ENCODE measurements at regions not wholly inside any gene's neighbourhood (a gene's known extent, or its start where the extent isn't known, plus 50 kb on each side); places are given as distances from the start of the nearest gene placed in this dataset.

DNA sequence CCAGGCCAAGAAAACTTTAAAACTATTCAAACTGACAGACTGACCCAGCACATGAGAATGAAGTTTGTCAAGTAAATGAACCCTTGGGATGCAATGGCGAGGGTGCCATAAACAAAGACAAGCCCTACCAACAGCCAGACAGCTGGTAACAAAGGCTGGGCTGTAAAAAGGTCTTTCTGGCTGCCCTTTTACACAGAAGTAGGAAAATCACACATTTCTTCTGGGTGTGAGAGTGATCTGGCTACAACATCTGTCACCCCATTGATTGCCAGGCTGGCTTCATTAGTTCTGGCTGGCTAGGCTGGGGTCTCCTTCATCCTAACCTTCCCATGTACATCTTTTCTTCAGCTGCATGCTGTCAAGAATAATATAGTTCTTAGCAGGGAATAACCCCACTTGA, 83.6 kb upstream of the FOXD3 start:
- Histone ChIP-seq H3K9me3 (ENCODE audit: control insufficient read depth, low read length) (no peaks in the 10 kb centered on the region), H3K36me3 (ENCODE audit: control insufficient read depth, insufficient read depth, low read length) (no peaks in the 10 kb centered on the region), H3K4me3 (ENCODE audit: extremely low read depth, insufficient read depth, low read length, poor library complexity, severe bottlenecking) (no peak overlapping the region), H3K27ac (ENCODE audit: low read depth, low read length, severe bottlenecking) (no peak overlapping the region), H3K4me1 (ENCODE audit: control insufficient read depth, insufficient read depth, low read length, poor library complexity, severe bottlenecking) (no peaks in the 10 kb centered on the region)
- 83 to 89% methylated on average over 1 of the region's 1 CpG for WGBS, 2 experiments (ENCODE audit: insufficient coverage in 2 of 2)

DNA sequence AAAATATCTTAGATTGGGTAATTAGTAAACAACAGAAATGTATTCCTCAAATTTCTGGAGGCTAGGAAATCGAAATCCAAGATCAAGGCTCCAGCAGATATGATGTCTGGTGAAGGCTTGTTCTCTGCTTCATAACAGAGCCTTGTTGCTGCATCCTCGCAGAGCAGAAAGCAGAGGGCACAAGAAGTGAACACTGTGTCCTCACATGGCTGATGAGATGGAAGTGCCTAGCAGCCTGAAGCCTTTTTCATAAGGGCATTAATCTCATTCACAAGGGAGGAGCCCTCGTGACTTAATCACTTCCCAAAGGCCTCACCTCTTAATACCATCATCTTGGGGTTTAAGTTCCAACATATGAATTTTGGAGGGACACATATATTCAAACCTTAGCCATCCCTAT, 77.2 kb upstream of the FOXD3 start:
- no peaks in the 10 kb centered on the region for H3K4me1 ChIP-seq (ENCODE audit: control insufficient read depth, insufficient read depth, low read length, poor library complexity, severe bottlenecking)
- 73% methylated on average over 2 of the region's 3 CpGs; no CpG with 5 or more reads in 1 of the 2 experiments for WGBS, 2 experiments (ENCODE audit: insufficient coverage in 2 of 2)
- H3K9me3 ChIP-seq (ENCODE audit: control insufficient read depth, low read length) = no peaks in the 10 kb centered on the region
- H3K4me3 ChIP-seq (ENCODE audit: extremely low read depth, insufficient read depth, low read length, poor library complexity, severe bottlenecking) = no peak overlapping the region
- H3K36me3 ChIP-seq (ENCODE audit: control insufficient read depth, insufficient read depth, low read length) = no peaks in the 10 kb centered on the region
- H3K27ac ChIP-seq (ENCODE audit: low read depth, low read length, severe bottlenecking) = no peak overlapping the region

DNA sequence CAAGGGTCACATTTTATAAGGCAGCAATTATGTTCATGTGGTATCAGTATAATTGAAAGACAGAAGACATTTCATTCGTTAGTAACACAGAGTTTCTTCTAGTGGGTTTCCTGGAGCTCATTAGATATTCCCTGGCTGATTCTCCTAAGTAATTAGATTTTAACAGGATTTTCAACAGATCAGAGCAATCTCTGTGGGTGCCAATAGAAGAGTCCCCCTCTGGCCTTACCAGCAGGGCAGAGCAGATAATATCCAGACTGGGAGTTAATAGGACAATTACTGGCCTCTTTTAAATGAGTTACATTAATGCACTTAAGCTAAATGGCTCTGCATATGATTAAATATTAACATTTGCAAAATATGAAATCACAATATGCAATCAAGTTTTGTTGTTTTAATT, 74.2 kb upstream of the FOXD3 start:
- Histone ChIP-seq H3K27ac (ENCODE audit: low read depth, low read length, severe bottlenecking) (no peak overlapping the region), H3K36me3 (ENCODE audit: control insufficient read depth, insufficient read depth, low read length) (no peaks in the 10 kb centered on the region), H3K4me1 (ENCODE audit: control insufficient read depth, insufficient read depth, low read length, poor library complexity, severe bottlenecking) (no peaks in the 10 kb centered on the region), H3K4me3 (ENCODE audit: extremely low read depth, insufficient read depth, low read length, poor library complexity, severe bottlenecking) (no peak overlapping the region), H3K9me3 (ENCODE audit: control insufficient read depth, low read length) (no peaks in the 10 kb centered on the region)
- WGBS, 2 experiments (ENCODE audit: insufficient coverage in 2 of 2) = 100% methylated on average over 1 of the region's 1 CpG; no CpG with 5 or more reads in 1 of the 2 experiments

DNA sequence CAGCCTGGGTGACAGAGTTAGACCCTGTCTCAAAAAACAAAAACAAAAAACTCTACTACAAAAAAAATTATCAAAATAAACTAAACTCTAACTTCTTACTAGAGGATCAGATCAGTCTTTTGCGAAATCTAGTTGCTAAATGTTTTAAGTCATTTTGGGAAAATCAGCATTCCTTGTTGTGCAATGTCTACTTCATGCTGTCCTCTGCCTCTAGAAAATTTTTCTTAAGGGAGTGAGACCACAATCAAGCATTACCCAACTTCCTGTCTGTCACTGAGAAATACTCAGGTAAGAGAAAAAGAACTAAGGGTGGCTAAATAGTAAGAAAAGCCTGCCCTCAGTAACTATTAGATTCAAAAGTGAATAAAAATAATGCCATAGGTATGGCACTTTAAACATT, 67.2 kb upstream of the FOXD3 start:
- Histone ChIP-seq H3K9me3 (ENCODE audit: control insufficient read depth, low read length) (no peaks in the 10 kb centered on the region), H3K27ac (ENCODE audit: low read depth, low read length, severe bottlenecking) (no peak overlapping the region), H3K36me3 (ENCODE audit: control insufficient read depth, insufficient read depth, low read length) (no peaks in the 10 kb centered on the region), H3K4me1 (ENCODE audit: control insufficient read depth, insufficient read depth, low read length, poor library complexity, severe bottlenecking) (no peaks in the 10 kb centered on the region), H3K4me3 (ENCODE audit: extremely low read depth, insufficient read depth, low read length, poor library complexity, severe bottlenecking) (no peak overlapping the region)
- WGBS, 2 experiments (ENCODE audit: insufficient coverage in 2 of 2) = no CpG with 5 or more reads among the region's 1 CpG

DNA sequence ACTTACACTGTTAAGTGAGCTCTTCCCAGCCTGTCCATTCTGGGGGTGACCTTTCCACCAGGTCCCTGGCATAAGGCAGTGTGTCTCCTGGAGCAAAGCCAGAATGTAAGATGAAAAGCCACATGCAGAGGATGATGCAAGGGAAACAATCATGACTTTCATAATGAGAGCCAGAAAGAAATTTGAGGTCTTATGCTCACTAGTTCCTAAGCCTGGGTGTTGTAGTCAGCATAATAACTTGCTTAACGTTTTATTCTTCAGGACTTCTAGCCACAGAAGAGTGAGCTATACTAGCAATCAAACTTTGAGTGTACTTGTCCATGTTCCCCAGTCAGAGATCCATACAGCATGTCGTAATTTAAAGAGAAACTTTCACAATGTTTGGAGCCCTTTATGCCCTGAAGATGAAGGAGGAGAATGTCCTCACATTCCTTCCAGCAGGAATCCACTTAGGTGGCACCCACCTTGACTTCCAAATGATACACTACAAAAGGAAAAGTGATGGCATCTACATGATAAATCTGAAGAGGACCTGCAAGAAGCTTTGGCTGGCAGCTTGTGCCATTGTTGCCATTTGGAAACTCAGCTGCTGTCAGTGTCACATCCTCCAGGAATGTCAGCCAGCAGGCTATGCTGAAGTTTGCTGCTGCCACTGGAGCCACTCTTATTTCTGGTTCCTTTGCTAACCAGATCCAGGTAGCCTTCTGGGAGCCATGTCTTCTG, 60.5 kb upstream of the FOXD3 start:
- Histone ChIP-seq H3K4me1 (ENCODE audit: control insufficient read depth, insufficient read depth, low read length, poor library complexity, severe bottlenecking) (no peaks in the 10 kb centered on the region), H3K27ac (ENCODE audit: low read depth, low read length, severe bottlenecking) (no peak overlapping the region), H3K36me3 (ENCODE audit: control insufficient read depth, insufficient read depth, low read length) (no peaks in the 10 kb centered on the region), H3K4me3 (ENCODE audit: extremely low read depth, insufficient read depth, low read length, poor library complexity, severe bottlenecking) (no peak overlapping the region), H3K9me3 (ENCODE audit: control insufficient read depth, low read length) (no peaks in the 10 kb centered on the region)
- 84 to 85% methylated on average over 1 to 2 of the region's 2 CpGs for WGBS, 2 experiments (ENCODE audit: insufficient coverage in 2 of 2)

GRCh38 chr1:63262459-63262770, 60.0 kb upstream of the FOXD3 start:
- no peaks in the 10 kb centered on the region for H3K4me1 ChIP-seq (ENCODE audit: control insufficient read depth, insufficient read depth, low read length, poor library complexity, severe bottlenecking)
- H3K36me3 ChIP-seq (ENCODE audit: control insufficient read depth, insufficient read depth, low read length) = no peaks in the 10 kb centered on the region
- 93 to 100% methylated on average over 1 to 3 of the region's 3 CpGs for WGBS, 2 experiments (ENCODE audit: insufficient coverage in 2 of 2)
- no peaks in the 10 kb centered on the region for H3K9me3 ChIP-seq (ENCODE audit: control insufficient read depth, low read length)
- H3K27ac ChIP-seq (ENCODE audit: low read depth, low read length, severe bottlenecking) = no peak overlapping the region
- no peak overlapping the region for H3K4me3 ChIP-seq (ENCODE audit: extremely low read depth, insufficient read depth, low read length, poor library complexity, severe bottlenecking)

DNA sequence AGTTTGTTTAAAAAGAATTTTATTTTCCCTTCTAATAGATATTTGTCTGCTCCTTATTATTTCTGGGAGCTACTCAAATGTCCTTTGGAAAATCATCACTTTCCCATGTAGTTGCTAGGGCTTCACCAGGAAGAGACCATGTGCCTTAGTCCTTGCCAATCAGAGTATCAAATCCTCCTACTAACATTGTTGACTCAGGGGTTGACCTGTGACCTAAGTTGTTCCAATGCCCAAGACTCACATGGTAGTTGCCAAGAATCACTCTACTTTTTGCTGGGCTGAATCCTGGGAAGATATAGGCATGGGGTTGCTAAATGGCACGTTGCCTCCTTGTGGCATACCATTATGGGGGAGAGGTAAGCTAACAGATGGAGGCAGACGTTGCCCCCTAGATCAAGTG, 58.2 kb upstream of the FOXD3 start:
- no peaks in the 10 kb centered on the region for H3K4me1 ChIP-seq (ENCODE audit: control insufficient read depth, insufficient read depth, low read length, poor library complexity, severe bottlenecking)
- no peaks in the 10 kb centered on the region for H3K36me3 ChIP-seq (ENCODE audit: control insufficient read depth, insufficient read depth, low read length)
- H3K9me3 ChIP-seq (ENCODE audit: control insufficient read depth, low read length) = no peaks in the 10 kb centered on the region
- H3K4me3 ChIP-seq (ENCODE audit: extremely low read depth, insufficient read depth, low read length, poor library complexity, severe bottlenecking) = no peak overlapping the region
- 81% methylated on average over 2 of the region's 2 CpGs; no CpG with 5 or more reads in 1 of the 2 experiments for whole genome bisulfite sequencing, 2 experiments (ENCODE audit: insufficient coverage in 2 of 2)
- no peak overlapping the region for H3K27ac ChIP-seq (ENCODE audit: low read depth, low read length, severe bottlenecking)

DNA sequence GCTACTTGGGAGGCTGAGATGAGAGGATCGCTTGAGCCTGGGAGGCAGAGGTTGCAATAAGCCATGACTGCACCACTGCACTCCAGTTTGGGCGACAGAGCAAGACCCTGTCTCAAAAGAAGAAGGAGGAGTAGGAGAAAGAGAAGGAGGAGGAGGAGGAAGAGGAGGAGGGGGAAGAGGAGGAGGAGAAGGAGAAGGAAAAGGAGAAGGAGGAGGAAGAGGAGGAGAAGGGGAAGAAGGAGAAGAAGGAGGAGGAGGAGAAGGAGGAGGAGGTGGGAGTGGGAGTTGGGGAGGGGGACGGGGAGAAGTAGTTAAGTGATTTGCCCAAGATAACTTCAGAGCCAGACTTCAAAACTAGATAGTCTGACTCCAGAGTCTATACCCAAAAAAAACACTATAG, 55.5 kb upstream of the FOXD3 start:
- H3K4me3 ChIP-seq (ENCODE audit: extremely low read depth, insufficient read depth, low read length, poor library complexity, severe bottlenecking) = no peak overlapping the region
- H3K27ac ChIP-seq (ENCODE audit: low read depth, low read length, severe bottlenecking) = no peak overlapping the region
- H3K36me3 ChIP-seq (ENCODE audit: control insufficient read depth, insufficient read depth, low read length) = no peaks in the 10 kb centered on the region
- WGBS, 2 experiments (ENCODE audit: insufficient coverage in 2 of 2) = 83 to 94% methylated on average over 2 of the region's 3 CpGs
- no peaks in the 10 kb centered on the region for H3K9me3 ChIP-seq (ENCODE audit: control insufficient read depth, low read length)
- H3K4me1 ChIP-seq (ENCODE audit: control insufficient read depth, insufficient read depth, low read length, poor library complexity, severe bottlenecking) = no peaks in the 10 kb centered on the region

- no peaks in the 10 kb centered on the region for H3K4me1 ChIP-seq (ENCODE audit: control insufficient read depth, insufficient read depth, low read length, poor library complexity, severe bottlenecking)
- no peaks in the 10 kb centered on the region for H3K9me3 ChIP-seq (ENCODE audit: control insufficient read depth, low read length)
- H3K27ac ChIP-seq (ENCODE audit: low read depth, low read length, severe bottlenecking) = no peak overlapping the region
- no peaks in the 10 kb centered on the region for H3K36me3 ChIP-seq (ENCODE audit: control insufficient read depth, insufficient read depth, low read length)
- no peak overlapping the region for H3K4me3 ChIP-seq (ENCODE audit: extremely low read depth, insufficient read depth, low read length, poor library complexity, severe bottlenecking)
- WGBS, 2 experiments (ENCODE audit: insufficient coverage in 2 of 2) = no CpG with 5 or more reads among the region's 2 CpGs
Measured at GRCh38 chr1:63268876-63269275, 53.5 kb upstream of the FOXD3 start.

DNA sequence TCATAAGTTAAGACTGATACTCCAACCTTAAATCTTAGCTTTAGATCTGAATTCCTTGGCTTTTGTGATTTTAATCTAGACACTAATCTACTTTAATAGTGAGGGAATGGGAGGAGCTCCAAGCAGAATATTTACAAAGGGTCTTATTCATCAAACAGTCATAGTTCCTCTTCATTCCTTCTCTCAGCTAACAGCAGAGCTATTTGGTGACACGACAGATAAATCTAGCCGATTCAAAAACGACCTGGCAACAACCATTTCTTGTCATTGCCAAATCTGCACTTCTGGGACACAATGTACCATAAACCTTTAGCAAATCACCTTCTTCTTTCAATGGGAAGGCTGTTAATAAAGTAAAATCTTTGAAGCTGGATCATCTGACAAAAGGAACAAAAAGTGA, 52.8 kb upstream of the FOXD3 start:
- WGBS, 2 experiments (ENCODE audit: insufficient coverage in 2 of 2) = 68 to 100% methylated on average over 1 to 3 of the region's 3 CpGs
- H3K27ac ChIP-seq (ENCODE audit: low read depth, low read length, severe bottlenecking) = no peak overlapping the region
- H3K4me1 ChIP-seq (ENCODE audit: control insufficient read depth, insufficient read depth, low read length, poor library complexity, severe bottlenecking) = no peaks in the 10 kb centered on the region
- no peak overlapping the region for H3K4me3 ChIP-seq (ENCODE audit: extremely low read depth, insufficient read depth, low read length, poor library complexity, severe bottlenecking)
- H3K36me3 ChIP-seq (ENCODE audit: control insufficient read depth, insufficient read depth, low read length) = no peaks in the 10 kb centered on the region
- no peaks in the 10 kb centered on the region for H3K9me3 ChIP-seq (ENCODE audit: control insufficient read depth, low read length)
